ENCODE measurements at regions not wholly inside any gene's neighbourhood (a gene's known extent, or its start where the extent isn't known, plus 50 kb on each side); places are given as distances from the start of the nearest gene placed in this dataset.
A peak's percentile ranks its signal among the peaks of the same experiment; 100 is the strongest.

DNA sequence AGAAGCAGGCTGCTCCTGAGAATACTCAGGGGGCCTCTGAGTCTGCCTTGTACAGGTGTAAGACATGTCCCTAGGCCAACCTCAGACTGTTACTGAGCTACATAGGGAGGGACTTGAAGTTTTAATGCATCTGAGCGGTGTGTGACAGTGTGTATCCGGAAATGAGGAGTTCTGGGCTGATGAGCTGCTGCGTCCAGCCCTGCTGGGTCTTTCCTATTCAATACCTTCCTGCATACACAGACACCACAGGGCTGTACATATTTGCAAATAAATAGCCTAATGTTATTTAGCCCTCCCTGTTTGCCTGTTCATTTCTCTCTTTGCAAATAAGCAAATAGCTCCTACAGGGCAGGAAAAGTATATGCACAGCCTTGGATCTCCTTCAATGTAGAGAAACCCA, 134.7 kb upstream of the KIRREL3 start:
- no peaks in the 10 kb centered on the region for H3K4me1 ChIP-seq (ENCODE audit: insufficient read depth, low read length)
- no peaks in the 10 kb centered on the region for H3K9me3 ChIP-seq (ENCODE audit: control insufficient read depth, insufficient read depth, low read length)
- H3K9ac ChIP-seq (ENCODE audit: low read depth, low read length) = no peak overlapping the region
- no peaks in the 10 kb centered on the region for H3K36me3 ChIP-seq (ENCODE audit: insufficient read depth, low read length)

DNA sequence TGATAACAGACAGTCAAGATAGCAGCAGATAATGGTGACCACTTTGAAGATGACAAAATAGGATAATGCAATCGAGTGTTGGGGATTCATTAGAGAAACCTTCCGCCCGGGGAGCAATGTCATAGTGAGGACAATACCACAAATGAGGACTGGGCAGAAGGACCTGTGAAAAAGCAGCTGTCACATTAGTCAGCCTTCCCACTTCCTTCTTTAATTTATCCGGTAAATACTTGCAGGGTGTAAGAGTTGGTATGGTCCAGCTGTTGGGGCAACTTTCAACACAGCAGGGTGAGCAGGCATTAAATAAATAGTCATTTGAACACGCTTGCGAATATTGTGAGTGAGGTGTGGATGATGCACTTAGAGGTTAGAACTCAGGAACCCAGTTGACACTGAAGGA, 132.5 kb upstream of the KIRREL3 start:
- H3K36me3 ChIP-seq (ENCODE audit: insufficient read depth, low read length) = no peaks in the 10 kb centered on the region
- H3K9me3 ChIP-seq (ENCODE audit: control insufficient read depth, insufficient read depth, low read length) = no peaks in the 10 kb centered on the region
- no peaks in the 10 kb centered on the region for H3K4me1 ChIP-seq (ENCODE audit: insufficient read depth, low read length)
- H3K9ac ChIP-seq (ENCODE audit: low read depth, low read length) = no peak overlapping the region

DNA sequence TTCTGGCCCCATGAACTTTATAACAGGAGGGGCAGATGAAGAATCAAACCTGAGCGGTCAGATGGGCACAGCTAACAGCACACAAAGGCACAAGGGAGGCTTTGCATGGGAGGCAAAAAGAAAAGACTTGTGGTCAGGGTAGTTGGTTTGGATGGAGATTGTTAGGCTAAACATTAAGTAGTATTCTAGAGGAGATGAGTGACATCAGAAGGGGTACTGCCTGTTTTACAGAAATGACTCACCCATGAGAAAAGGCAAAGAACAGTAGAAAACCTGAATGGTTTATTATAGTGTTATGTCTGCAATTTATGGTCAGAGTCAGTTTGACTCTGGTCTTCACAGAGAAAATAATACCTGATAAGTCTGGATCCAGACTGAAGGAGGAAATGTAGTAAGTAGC, 129.8 kb upstream of the KIRREL3 start:
- Histone ChIP-seq H3K9me3 (ENCODE audit: control insufficient read depth, insufficient read depth, low read length) (no peaks in the 10 kb centered on the region), H3K4me1 (ENCODE audit: insufficient read depth, low read length) (no peaks in the 10 kb centered on the region), H3K36me3 (ENCODE audit: insufficient read depth, low read length) (no peaks in the 10 kb centered on the region), H3K9ac (ENCODE audit: low read depth, low read length) (no peak overlapping the region)

DNA sequence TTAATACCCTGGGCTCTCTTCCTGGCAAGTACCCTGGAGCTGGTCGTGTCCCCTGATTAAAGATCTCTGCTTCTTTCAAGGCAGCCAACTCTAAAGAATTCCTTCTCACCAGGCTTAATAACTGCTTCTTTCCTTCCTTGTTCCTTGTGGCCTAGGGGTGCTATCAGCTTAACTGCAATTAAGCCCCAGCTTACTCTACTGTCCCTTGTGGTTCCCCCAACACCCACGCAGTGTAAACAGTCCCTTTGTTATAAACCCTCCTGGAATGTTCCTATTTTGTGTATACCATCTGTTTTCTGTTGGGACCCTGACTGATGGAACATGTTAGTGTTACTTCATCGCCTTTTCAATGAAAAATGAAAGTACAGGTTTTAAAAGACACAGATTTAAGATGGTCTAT, 126.4 kb upstream of the KIRREL3 start:
- Histone ChIP-seq H3K4me1 (ENCODE audit: insufficient read depth, low read length) (no peaks in the 10 kb centered on the region), H3K9me3 (ENCODE audit: control insufficient read depth, insufficient read depth, low read length) (no peaks in the 10 kb centered on the region), H3K9ac (ENCODE audit: low read depth, low read length) (no peak overlapping the region), H3K36me3 (ENCODE audit: insufficient read depth, low read length) (no peaks in the 10 kb centered on the region)

DNA sequence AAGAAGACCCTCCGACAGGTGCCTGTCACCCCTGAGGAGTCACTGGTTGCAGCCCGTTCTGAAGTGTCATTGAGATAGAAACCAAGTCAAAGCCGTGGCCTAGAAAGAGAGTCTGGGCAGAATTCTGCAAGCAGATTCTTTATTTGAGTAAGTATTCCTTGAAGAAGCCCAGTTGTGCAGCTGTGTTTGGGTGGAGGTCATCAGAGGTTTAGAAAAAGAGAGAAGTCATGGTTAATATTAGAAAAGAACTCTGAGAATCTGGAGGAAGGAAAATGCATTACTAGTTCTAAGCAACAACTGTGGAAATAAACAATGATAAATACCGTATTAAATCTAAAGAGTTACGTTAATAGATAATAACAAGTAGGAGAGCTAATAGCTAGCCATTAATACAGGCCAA, 118.8 kb upstream of the KIRREL3 start:
- Histone ChIP-seq H3K9me3 (ENCODE audit: control insufficient read depth, insufficient read depth, low read length) (no peaks in the 10 kb centered on the region), H3K4me1 (ENCODE audit: insufficient read depth, low read length) (no peaks in the 10 kb centered on the region), H3K9ac (ENCODE audit: low read depth, low read length) (no peak overlapping the region), H3K36me3 (ENCODE audit: insufficient read depth, low read length) (no peaks in the 10 kb centered on the region)

DNA sequence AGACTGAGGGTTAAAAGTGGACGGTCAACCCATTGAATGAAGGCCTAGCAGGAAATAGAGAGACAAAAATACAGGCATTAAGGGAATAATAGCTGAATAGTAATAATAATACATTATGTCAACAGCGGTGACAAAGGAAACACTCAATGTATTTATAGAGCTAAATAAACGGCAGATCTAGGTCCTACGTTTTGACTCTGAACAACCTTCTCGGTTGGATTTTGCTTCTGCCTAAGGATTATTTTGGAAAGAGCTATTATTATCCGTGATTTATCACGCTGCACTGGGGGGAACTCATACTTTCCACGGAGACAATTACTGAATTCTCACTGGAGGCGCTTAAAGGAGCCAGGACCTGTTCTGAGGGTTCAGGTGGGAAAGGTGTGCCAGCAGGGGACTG, 118.2 kb upstream of the KIRREL3 start:
- Histone ChIP-seq H3K36me3 (ENCODE audit: insufficient read depth, low read length) (no peaks in the 10 kb centered on the region), H3K9ac (ENCODE audit: low read depth, low read length) (no peak overlapping the region), H3K4me1 (ENCODE audit: insufficient read depth, low read length) (no peaks in the 10 kb centered on the region), H3K9me3 (ENCODE audit: control insufficient read depth, insufficient read depth, low read length) (no peaks in the 10 kb centered on the region)

DNA sequence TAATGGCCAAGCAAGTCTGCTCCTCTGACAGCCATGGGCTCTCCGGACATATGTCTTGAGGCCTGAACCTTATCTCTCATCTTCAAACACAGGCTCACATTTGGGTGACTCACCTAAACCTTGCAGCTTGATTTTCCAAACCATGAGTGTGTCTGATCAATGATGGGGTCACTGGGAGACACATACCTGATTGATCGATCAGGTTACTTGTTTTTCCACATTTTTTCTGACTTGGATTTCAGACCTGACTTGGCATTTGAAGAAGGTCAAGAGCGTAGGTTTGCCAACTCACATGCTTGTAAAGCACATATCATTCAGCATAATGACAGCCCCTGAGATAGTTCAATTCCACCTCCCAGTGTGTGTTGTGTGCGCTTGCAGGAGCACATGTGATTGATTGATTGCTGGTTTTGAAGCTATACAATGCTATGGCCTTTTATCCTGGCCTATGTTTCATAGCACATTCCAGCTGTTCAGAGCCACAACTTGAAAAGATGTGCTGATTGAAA, 116.7 kb upstream of the KIRREL3 start:
- Histone ChIP-seq H3K36me3 (ENCODE audit: insufficient read depth, low read length) (no peaks in the 10 kb centered on the region), H3K9me3 (ENCODE audit: control insufficient read depth, insufficient read depth, low read length) (no peaks in the 10 kb centered on the region), H3K9ac (ENCODE audit: low read depth, low read length) (no peak overlapping the region), H3K4me1 (ENCODE audit: insufficient read depth, low read length) (no peaks in the 10 kb centered on the region)

DNA sequence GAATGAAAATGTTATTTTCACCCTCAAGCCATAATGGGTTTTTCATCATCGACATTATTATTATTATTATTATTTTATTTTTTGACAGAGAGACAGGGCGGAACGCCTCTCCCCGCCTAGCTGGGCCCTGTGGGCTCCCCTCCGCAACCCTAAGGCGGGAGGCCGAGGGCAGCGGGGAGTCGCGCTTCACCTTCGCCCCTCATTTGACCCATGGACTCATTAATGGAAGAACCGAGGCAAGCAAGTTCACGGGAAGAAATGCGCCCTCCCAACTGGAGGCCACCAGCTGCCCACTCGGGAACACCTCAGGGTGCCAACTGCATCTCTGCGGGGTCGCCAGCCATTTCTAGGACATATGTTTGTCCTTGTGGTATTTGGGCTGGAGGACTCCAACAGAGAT, 115.3 kb upstream of the KIRREL3 start:
- Histone ChIP-seq H3K4me1 (ENCODE audit: insufficient read depth, low read length) (peaks cover 2% of the 10 kb centered on the region; the same call in 1 of the 2 replicates), H3K9me3 (ENCODE audit: control insufficient read depth, insufficient read depth, low read length) (no peaks in the 10 kb centered on the region), H3K9ac (ENCODE audit: low read depth, low read length) (no peak overlapping the region), H3K36me3 (ENCODE audit: insufficient read depth, low read length) (no peaks in the 10 kb centered on the region)

DNA sequence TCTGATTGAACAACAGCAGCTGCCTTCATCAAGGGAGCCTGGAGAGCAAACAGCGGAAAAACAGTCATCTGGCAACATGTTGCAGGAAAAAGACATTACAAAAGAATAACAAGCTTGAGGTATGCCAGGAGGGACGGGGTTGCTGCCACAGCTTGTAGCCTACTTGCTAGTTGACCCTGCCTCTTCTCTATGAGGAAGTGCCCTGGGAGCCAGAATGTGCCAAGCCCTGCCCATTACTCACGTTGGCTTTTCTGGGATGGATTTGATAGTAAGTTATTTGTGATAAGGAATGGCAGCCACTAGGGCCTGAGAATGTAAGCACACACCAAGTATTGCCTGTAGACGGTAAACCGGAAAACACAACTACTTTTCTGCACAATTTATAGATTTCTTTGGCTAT, 113.5 kb upstream of the KIRREL3 start:
- Histone ChIP-seq H3K4me1 (ENCODE audit: insufficient read depth, low read length) (peaks cover 15% of the 10 kb centered on the region), H3K36me3 (ENCODE audit: insufficient read depth, low read length) (no peaks in the 10 kb centered on the region), H3K9me3 (ENCODE audit: control insufficient read depth, insufficient read depth, low read length) (no peaks in the 10 kb centered on the region), H3K9ac (ENCODE audit: low read depth, low read length) (no peak overlapping the region)

DNA sequence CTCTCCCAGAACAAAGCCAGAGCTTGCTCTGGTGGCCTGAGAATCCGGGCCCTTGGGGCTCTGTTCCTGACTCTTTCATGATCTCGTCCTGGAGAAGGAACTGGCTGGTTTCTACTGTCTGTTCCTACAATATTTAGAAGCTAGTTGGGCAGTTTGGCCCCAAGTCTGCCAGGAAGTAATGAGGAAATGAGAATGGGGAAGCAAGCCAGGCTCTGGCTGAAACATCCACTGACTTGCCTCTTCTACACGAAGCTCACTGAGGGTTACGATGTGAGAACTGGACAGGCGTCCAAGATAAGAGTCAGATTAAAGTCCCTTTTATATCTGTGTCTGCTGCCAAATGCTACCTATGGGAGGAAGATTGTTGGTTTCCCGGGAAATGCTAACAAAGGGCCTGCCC, 110.0 kb upstream of the KIRREL3 start:
- Histone ChIP-seq H3K9me3 (ENCODE audit: control insufficient read depth, insufficient read depth, low read length) (no peaks in the 10 kb centered on the region), H3K4me1 (ENCODE audit: insufficient read depth, low read length) (peaks cover 25% of the 10 kb centered on the region), H3K9ac (ENCODE audit: low read depth, low read length) (no peak overlapping the region; the same call in 1 of the 2 replicates), H3K36me3 (ENCODE audit: insufficient read depth, low read length) (no peaks in the 10 kb centered on the region)

DNA sequence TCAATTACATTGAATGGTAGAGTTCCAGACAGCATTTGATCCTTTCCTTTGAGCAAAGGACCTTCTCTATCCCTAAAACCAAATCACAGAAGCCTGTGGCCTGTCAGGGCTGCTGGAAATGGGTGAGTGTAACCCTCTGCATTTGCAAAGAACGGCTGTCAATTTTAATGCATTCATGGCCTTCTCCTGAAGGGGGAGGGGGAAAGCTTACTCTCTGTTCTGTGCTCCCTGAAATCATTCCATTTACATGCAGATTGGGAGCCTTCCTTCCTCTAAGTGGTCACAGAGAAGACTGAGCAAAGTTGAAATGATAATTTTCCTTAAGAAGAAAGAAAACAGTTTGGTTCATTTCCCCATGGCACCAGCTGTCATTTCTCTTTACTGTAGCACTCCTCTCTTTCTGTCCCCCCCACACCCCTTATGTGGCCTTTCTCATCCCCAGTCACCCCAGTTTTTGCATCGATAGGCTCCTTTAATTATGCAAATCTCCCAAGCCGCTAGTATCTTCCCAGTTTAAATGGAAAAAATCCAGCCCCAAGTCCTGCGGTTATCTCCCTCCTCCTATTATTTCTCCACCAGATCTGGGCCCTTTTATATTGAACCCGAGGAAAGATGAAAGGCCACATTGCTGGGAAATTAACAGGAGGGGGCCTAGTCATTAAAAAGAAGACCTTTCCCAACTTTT, 109.4 kb upstream of the KIRREL3 start:
- peak overlapping the region; percentile 6; the same call in 1 of the 2 replicates for H3K9ac ChIP-seq (ENCODE audit: low read depth, low read length)
- H3K36me3 ChIP-seq (ENCODE audit: insufficient read depth, low read length) = no peaks in the 10 kb centered on the region
- peaks cover 25% of the 10 kb centered on the region for H3K4me1 ChIP-seq (ENCODE audit: insufficient read depth, low read length)
- H3K9me3 ChIP-seq (ENCODE audit: control insufficient read depth, insufficient read depth, low read length) = no peaks in the 10 kb centered on the region

DNA sequence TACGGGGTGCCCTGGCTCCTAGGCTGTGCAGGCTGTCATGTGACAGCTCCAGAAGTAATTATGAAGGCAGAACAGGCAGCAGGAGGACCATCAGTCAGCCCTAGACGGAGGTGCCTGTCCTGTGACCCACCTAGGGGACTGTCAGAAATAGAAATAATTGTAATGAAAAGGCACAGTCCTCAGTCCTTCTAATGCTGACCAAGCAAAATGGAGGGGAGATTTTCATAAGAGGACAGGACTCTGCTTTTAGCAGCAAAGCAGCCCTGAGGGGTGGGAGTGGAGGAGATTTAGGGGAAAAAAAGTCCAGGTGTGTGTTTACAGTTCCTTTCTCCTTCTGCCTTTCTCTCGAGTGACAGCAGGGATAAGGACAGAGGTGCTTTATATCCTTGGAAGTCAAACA, 108.3 kb upstream of the KIRREL3 start:
- no peaks in the 10 kb centered on the region for H3K9me3 ChIP-seq (ENCODE audit: control insufficient read depth, insufficient read depth, low read length)
- H3K4me1 ChIP-seq (ENCODE audit: insufficient read depth, low read length) = peaks cover 25% of the 10 kb centered on the region
- no peaks in the 10 kb centered on the region for H3K36me3 ChIP-seq (ENCODE audit: insufficient read depth, low read length)
- H3K9ac ChIP-seq (ENCODE audit: low read depth, low read length) = no peak overlapping the region

DNA sequence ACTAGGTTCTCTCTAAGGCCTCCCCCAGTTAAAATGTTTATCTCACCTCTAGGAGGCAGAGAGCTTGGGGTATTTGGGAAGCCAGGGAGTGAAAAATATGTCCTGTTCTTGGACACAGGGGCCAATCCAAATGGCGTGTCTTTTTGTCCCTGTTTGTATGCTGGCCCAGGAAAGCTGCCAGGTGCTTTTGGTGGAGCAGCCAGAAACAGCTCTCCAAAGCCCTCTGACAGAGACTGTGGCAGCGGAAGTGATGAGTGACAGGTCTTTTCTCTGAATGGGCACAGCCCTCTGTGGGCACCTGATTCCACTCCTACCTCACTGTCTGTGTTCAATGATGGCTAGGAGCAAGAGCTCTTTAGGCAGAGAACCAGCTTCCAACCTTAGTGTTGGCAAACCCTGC, 106.4 kb upstream of the KIRREL3 start:
- H3K9me3 ChIP-seq (ENCODE audit: control insufficient read depth, insufficient read depth, low read length) = no peaks in the 10 kb centered on the region
- no peaks in the 10 kb centered on the region for H3K36me3 ChIP-seq (ENCODE audit: insufficient read depth, low read length)
- H3K9ac ChIP-seq (ENCODE audit: low read depth, low read length) = no peak overlapping the region
- peaks cover 25% of the 10 kb centered on the region for H3K4me1 ChIP-seq (ENCODE audit: insufficient read depth, low read length)

DNA sequence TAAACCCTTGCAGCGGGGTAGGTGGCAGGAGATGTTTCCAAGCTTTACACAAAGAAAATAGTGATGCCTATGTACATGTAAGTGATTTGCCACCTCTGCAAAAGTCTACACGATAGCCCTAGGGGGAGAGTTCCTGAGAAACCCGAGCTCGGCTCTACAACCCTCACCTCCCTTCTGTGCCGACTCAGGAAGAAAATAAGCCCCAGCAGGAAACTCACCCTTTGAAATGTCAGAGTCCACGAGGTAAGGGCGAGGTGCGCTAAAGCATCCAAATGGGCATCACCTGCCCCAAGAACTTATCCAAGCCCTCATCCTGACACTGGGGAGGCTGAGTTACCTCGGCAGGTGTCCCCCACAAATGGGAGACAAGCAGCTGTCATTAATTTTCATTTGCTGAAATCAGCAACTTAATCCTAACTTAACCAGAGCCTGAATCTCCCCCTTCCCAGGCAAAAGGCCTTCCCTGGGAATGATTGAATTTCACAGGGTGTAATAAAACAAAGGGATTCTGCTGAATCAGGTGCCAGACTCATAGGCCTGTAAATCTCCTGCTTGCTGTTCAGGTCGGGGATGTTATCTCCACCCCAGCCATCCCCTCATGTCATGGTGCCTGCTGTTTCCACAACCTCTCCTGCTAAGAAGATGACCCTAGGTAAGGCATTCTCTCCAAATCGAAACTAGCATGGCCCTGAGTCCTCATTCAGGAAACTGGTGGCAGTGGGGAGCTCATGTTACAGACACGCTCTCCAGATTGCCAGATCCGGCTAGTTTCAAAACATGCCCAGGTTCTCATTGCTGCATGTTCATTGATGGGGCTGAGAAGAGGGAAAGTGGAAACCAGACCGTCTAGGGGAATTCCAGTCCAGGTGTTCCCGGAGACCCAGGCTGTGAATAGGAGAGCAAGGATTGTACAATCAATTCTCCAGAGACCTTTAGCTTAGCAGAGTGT, 105.3 kb upstream of the KIRREL3 start:
- Histone ChIP-seq H3K9me3 (ENCODE audit: control insufficient read depth, insufficient read depth, low read length) (no peaks in the 10 kb centered on the region), H3K9ac (ENCODE audit: low read depth, low read length) (no peak overlapping the region), H3K4me1 (ENCODE audit: insufficient read depth, low read length) (peaks cover 23% of the 10 kb centered on the region), H3K36me3 (ENCODE audit: insufficient read depth, low read length) (no peaks in the 10 kb centered on the region)

Measured in ES-I3 (cell line).